ENCODE measurements at regions not wholly inside any gene's neighbourhood (a gene's known extent, or its start where the extent isn't known, plus 50 kb on each side); places are given as distances from the start of the nearest gene placed in this dataset.

DNA sequence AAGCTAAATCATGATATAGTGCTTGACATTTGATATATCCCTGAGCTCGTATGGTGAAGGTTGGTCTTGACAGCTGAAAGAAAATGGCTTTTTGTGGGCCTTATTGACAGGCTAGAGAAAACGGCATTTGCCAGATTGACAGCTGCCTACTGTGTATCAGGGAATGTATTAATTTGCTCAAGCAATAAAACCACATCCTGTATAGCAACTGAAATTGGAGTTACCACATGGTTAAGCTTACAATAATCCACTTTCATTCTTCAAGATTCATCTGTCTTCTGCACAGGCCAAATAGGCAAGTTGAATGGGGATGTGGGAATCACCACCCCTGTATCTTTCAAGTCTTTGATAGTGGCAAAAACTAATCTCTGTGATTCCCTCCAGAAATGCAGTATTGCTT, 76.2 kb upstream of the IL2 start:
- H3K27me3 Mint-ChIP-seq, result no peaks in the 10 kb centered on the region
- no peak overlapping the region for H3K4me3 Mint-ChIP-seq
- H3K36me3 Mint-ChIP-seq (ENCODE audit: low read depth), result no peaks in the 10 kb centered on the region
- no peak for DNase-seq
- no peak overlapping the region for H3K27ac Mint-ChIP-seq
- ATAC-seq, result no peak
- no peaks in the 10 kb centered on the region for H3K9me3 ChIP-seq (ENCODE audit: control insufficient read depth, low read length, poor library complexity, severe bottlenecking)
- peaks cover 5% of the 10 kb centered on the region for H3K4me1 Mint-ChIP-seq

DNA sequence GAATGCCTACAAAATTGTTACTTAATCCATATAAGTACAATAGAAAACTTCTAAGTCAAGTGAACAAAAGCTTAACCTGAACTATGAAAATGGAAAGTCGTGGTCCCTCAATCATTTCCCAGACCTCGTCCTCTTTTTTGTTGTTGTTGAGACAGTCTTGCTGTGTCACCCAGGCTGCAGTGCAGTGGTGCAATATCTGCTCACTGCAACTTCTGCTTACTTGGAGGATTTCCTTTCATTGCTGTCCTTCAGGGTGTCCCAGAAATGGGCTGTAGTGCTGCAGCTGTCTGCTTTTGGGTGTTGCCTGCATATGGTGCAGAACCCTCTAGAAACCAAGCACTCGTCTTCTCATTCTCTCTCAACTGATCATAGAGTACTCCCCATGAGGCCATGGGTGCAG, 75.0 kb upstream of the IL2 start:
- no peak overlapping the region for H3K27ac Mint-ChIP-seq
- H3K4me3 Mint-ChIP-seq, result no peak overlapping the region
- ATAC-seq, result no peak
- no peak for DNase-seq
- H3K4me1 Mint-ChIP-seq, result peaks cover 5% of the 10 kb centered on the region
- no peaks in the 10 kb centered on the region for H3K9me3 ChIP-seq (ENCODE audit: control insufficient read depth, low read length, poor library complexity, severe bottlenecking)
- H3K27me3 Mint-ChIP-seq, result no peaks in the 10 kb centered on the region
- no peaks in the 10 kb centered on the region for H3K36me3 Mint-ChIP-seq (ENCODE audit: low read depth)

DNA sequence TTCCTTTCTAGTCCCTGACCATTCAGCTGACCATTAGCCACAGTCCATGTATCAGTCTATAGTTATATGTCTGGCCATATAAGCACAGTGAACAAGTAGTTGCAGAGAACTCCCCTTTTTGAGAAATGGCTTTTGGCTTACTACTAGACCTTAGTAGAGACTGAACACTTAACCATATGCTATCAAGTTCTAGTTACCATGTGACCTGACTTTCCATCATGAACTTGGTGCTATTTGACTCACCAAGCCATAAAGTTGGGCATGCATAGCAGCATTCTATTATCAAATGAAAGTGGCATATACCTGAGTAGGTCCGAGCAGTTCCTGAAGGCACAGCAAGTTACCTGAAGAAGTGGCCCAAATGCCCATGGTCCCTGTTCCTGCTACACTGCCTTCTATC, 74.5 kb upstream of the IL2 start:
- Mint-ChIP-seq H3K4me3 (no peak overlapping the region), H3K4me1 (peaks cover 5% of the 10 kb centered on the region), H3K36me3 (ENCODE audit: low read depth) (no peaks in the 10 kb centered on the region), H3K27ac (no peak overlapping the region), H3K27me3 (no peaks in the 10 kb centered on the region)
- no peaks in the 10 kb centered on the region for H3K9me3 ChIP-seq (ENCODE audit: control insufficient read depth, low read length, poor library complexity, severe bottlenecking)
- no peak for DNase-seq
- no peak for ATAC-seq

DNA sequence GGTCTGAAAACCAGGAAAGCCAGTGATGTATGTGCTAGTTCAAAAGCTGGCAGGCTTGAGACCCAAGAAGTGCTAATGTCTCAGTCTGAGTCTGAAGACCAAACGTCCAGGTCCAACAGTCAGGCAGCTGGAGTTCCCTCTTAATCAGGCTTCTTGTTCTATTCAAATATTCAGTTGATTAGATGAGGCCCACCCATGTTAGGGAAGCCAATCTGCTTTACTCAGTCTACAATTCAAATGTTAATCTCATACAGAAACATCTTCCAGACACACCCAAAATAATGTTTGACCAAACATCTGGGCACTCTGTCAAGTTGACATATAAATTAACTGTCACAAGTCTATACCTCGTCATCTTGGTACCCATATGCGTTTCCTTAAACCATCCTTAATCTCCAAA, 72.4 kb upstream of the IL2 start:
- no peak overlapping the region for H3K4me3 Mint-ChIP-seq
- peaks cover 5% of the 10 kb centered on the region for H3K4me1 Mint-ChIP-seq
- no peaks in the 10 kb centered on the region for H3K9me3 ChIP-seq (ENCODE audit: control insufficient read depth, low read length, poor library complexity, severe bottlenecking)
- no peak for DNase-seq
- H3K27me3 Mint-ChIP-seq, result no peaks in the 10 kb centered on the region
- ATAC-seq, result no peak
- no peaks in the 10 kb centered on the region for H3K36me3 Mint-ChIP-seq (ENCODE audit: low read depth)
- no peak overlapping the region for H3K27ac Mint-ChIP-seq

DNA sequence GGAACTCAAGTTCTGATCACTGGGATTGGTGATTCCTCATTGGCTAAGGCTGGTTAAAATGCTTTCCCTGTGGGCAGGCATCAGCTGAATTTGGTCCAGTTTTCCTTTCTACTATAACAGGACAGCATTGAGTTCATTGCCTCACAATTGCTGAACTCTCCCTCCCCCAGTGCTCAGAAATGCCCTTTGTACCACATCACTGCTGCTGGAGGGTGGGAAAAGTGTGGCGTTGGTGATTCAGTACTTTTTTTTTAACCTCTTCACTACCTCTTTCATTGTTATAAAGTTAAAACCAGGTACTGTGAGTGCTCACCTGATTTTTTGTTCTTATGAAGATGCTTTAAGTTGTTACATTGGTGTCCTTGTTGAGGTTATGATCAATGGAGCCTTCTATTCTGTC, 69.3 kb upstream of the IL2 start:
- no peak for ATAC-seq
- Mint-ChIP-seq H3K36me3 (ENCODE audit: low read depth) (peaks cover 2% of the 10 kb centered on the region), H3K27ac (no peak overlapping the region), H3K4me3 (no peak overlapping the region), H3K27me3 (no peaks in the 10 kb centered on the region), H3K4me1 (peaks cover 3% of the 10 kb centered on the region)
- no peaks in the 10 kb centered on the region for H3K9me3 ChIP-seq (ENCODE audit: control insufficient read depth, low read length, poor library complexity, severe bottlenecking)
- DNase-seq, result no peak

DNA sequence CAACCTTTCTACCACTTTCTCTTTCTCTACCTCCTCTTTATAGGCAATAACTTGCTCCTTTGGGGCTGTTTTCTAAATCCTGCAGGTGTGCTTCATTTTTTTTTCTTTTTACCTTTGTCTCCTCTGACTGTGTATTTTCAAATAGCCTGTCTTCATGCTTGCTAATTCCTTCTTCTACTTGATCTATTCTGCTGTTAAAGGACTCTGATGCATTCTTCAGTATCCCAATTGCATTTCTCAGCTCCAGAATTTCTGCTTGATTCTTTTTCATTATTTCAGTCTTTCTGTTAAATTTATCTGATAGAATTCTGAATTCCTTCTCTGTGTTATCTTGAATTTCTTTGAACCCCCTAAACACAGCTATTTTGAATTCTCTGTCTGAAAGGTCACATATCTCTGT, 67.7 kb upstream of the IL2 start:
- no peaks in the 10 kb centered on the region for H3K9me3 ChIP-seq (ENCODE audit: control insufficient read depth, low read length, poor library complexity, severe bottlenecking)
- Mint-ChIP-seq H3K27ac (no peak overlapping the region), H3K36me3 (ENCODE audit: low read depth) (peaks cover 2% of the 10 kb centered on the region), H3K4me1 (peaks cover 3% of the 10 kb centered on the region), H3K27me3 (no peaks in the 10 kb centered on the region), H3K4me3 (no peak overlapping the region)
- no peak for DNase-seq
- ATAC-seq, result no peak

DNA sequence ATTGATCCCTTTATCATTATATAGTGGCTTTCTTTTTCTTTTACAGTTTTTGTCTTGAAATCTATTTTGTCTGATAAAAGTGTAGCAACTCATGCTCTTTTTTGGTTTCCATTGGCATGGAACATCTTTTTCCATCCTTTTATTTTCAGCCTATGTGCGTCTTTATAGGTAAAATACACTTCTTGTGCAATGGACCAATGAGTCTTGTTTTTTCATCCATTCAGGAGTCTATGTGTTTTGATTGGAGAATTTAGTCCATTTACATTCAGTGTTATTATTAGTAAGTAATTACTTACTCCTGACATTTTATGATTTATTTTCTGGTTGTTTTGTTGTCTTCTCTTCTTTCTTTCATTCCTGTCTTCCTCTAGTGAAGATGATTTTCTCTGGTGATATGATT, 66.4 kb upstream of the IL2 start:
- Mint-ChIP-seq H3K27ac (no peak overlapping the region), H3K4me1 (peaks cover 2% of the 10 kb centered on the region), H3K4me3 (no peak overlapping the region), H3K36me3 (ENCODE audit: low read depth) (peaks cover 2% of the 10 kb centered on the region), H3K27me3 (no peaks in the 10 kb centered on the region)
- H3K9me3 ChIP-seq (ENCODE audit: control insufficient read depth, low read length, poor library complexity, severe bottlenecking), result no peaks in the 10 kb centered on the region
- ATAC-seq, result no peak
- DNase-seq, result no peak

DNA sequence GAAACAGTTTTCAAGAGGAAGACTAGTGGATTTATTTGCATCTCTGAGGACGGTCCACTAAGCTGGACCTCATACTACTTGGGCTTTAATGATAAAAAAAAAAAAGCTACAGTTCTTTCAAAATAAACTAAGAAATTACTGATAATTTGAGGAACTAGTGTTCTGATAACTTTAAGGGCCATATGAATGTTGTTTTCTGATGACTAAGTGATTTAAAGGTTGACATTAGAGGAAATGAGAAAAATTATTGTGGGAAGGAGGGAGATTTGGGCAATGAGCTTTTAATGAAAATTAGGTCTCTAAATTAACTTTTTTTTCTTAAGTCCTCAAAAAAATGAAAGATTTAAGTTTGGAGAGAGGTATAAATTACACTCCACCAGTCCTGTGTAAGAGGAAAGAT, 60.8 kb upstream of the IL2 start:
- H3K9me3 ChIP-seq (ENCODE audit: control insufficient read depth, low read length, poor library complexity, severe bottlenecking), result no peaks in the 10 kb centered on the region

DNA sequence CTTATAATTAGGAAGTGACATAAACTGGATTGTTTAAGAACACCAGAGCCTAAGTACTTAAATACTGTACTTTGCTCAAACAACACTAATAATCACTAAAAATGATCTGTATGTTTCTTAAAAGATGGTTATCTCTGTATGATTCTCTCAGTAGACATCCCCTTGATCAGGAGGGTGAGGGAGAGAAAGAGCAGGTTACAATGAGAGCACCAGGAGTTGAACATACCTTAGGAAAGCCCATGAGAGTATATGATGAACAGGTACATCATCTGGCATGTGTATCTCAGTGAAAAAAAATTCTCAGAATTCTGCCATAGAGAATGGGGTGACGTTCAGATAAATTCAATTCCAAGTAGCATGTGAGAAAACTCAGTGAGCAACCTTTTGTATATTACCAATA, 59.9 kb upstream of the IL2 start:
- ATAC-seq (no peak), DNase-seq (no peak)
- H3K9me3 ChIP-seq (ENCODE audit: control insufficient read depth, low read length, poor library complexity, severe bottlenecking), result no peaks in the 10 kb centered on the region
- Mint-ChIP-seq H3K36me3 (ENCODE audit: low read depth) (no peaks in the 10 kb centered on the region), H3K4me3 (no peak overlapping the region), H3K27ac (no peak overlapping the region), H3K4me1 (peaks cover 3% of the 10 kb centered on the region), H3K27me3 (no peaks in the 10 kb centered on the region)

More for the DNA sequence above, 60.8 kb upstream of the IL2 start:
- Mint-ChIP-seq H3K4me1 (peaks cover 3% of the 10 kb centered on the region), H3K27ac (no peak overlapping the region), H3K36me3 (ENCODE audit: low read depth) (no peaks in the 10 kb centered on the region), H3K27me3 (no peaks in the 10 kb centered on the region), H3K4me3 (no peak overlapping the region)
- ATAC-seq, result no peak
- no peak for DNase-seq

DNA sequence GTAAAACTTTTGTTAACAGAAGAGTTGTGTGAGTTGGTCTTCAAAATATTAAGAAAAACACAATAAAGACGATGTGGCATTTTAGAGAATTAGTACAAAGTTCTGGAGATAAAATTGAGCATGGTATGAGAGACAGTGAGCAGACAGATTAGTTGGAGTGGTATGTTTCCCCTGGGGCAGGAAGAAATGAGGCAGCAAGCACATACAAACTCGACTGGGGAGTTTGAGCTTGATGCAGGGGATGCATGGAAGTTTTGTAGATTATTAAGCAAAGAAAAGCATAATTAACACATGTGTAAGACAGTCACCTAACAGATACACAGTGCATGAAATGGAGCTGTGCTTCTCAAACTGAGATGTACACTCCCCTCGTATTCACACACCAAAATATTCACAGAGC, 58.1 kb upstream of the IL2 start:
- ATAC-seq, result no peak
- no peak for DNase-seq
- Mint-ChIP-seq H3K27me3 (no peaks in the 10 kb centered on the region), H3K4me1 (peaks cover 3% of the 10 kb centered on the region), H3K36me3 (ENCODE audit: low read depth) (no peaks in the 10 kb centered on the region), H3K27ac (no peak overlapping the region), H3K4me3 (no peak overlapping the region)
- no peaks in the 10 kb centered on the region for H3K9me3 ChIP-seq (ENCODE audit: control insufficient read depth, low read length, poor library complexity, severe bottlenecking)

DNA sequence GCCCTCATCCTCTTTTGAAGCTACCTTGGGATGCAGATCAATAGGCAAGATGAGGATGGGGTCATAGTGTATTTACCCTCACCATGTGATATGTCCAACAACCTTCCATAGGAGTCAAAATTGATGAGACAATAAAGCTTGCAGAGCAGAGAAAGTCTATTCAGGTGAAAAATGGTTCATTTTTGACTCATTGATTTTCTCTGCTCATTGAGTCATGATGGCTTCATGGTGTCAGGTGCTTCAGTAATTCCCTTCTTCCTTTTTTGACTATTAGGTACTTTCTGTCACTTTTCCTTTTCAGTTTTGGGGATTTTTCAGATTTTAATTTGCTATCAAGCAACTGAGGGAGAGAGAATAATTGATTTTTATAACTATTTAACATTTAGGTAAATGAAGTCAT, 55.9 kb upstream of the IL2 start:
- Mint-ChIP-seq H3K36me3 (ENCODE audit: low read depth) (no peaks in the 10 kb centered on the region), H3K27ac (no peak overlapping the region), H3K4me1 (peaks cover 13% of the 10 kb centered on the region), H3K4me3 (no peak overlapping the region), H3K27me3 (no peaks in the 10 kb centered on the region)
- H3K9me3 ChIP-seq (ENCODE audit: control insufficient read depth, low read length, poor library complexity, severe bottlenecking), result no peaks in the 10 kb centered on the region
- ATAC-seq (no peak), DNase-seq (no peak)

DNA sequence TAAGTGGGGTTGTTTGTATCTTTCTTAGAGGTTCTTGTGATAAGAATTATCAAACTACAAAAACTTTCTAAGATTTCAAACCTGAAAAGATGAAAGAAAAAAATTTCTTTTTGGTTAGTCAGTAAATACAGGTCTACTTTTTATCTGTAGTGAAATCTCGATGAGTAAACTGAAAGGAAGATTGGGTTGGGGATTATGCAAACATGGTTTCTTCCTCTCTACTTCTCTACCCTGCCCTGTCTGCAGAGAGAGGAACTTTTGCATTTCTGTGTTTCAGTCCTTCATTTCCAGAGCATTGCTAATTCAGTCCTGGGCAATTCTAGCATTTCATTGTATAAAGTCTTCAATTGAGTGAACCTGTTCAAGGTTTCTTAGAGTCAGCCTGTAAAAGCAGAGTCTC, 51.6 kb upstream of the IL2 start:
- H3K36me3 Mint-ChIP-seq (ENCODE audit: low read depth), result no peaks in the 10 kb centered on the region
- H3K4me1 Mint-ChIP-seq, result peaks cover 13% of the 10 kb centered on the region
- DNase-seq (no peak), ATAC-seq (peak; percentile 79)
- H3K27me3 Mint-ChIP-seq, result no peaks in the 10 kb centered on the region
- peak overlapping the region; percentile 39 for H3K4me3 Mint-ChIP-seq
- no peaks in the 10 kb centered on the region for H3K9me3 ChIP-seq (ENCODE audit: control insufficient read depth, low read length, poor library complexity, severe bottlenecking)
- peak overlapping the region; percentile 71 for H3K27ac Mint-ChIP-seq
